ENCODE measurements at regions not wholly inside any gene's neighbourhood (a gene's known extent, or its start where the extent isn't known, plus 50 kb on each side); places are given as distances from the start of the nearest gene placed in this dataset.

GRCh38 chr5:106720367-106720766 lies 950.4 kb downstream of the EFNA5 start:
- H2BK15ac ChIP-seq (ENCODE audit: low read depth, low read length), result no peak overlapping the region
- no peak overlapping the region for H3K56ac ChIP-seq (ENCODE audit: insufficient read length, low read depth, low read length)
- H3K4me1 ChIP-seq (ENCODE audit: insufficient read depth, low read length), result no peaks in the 10 kb centered on the region
- H3K27me3 ChIP-seq (ENCODE audit: insufficient read depth, low read length), result no peaks in the 10 kb centered on the region
- H3K9ac ChIP-seq (ENCODE audit: extremely low read depth, insufficient read length, low read length), result no peak overlapping the region
- Mint-ChIP-seq H3K9me3 (peaks cover 5 to 6% of the 10 kb centered on the region in 2 experiments; a peak in 3 of 5 replicates), H3K4me3 (no peak overlapping the region), H3K36me3 (ENCODE audit: insufficient read depth in 1 of 3, low read depth in 3 of 3) (peaks cover 3 to 9% (median 5%) of the 10 kb centered on the region in 3 experiments; a peak in 5 of 7 replicates), H3K27ac (no peak overlapping the region), H3K27me3 (ENCODE audit: low read depth) (no peaks in the 10 kb centered on the region; the same call in 1 of the 2 replicates), H3K4me1 (peaks cover 6 to 7% of the 10 kb centered on the region in 2 experiments; a peak in 2 of 4 replicates)
- TF ChIP-seq CTCF (conservative IDR thresholded peaks at IDR 0.05), result no peak
- no peak overlapping the region for H2BK20ac ChIP-seq (ENCODE audit: low read depth, low read length, poor library complexity, severe bottlenecking)
- H3K23ac ChIP-seq (ENCODE audit: insufficient read length, low read depth, low read length), result no peak overlapping the region
- no peak overlapping the region for H4K91ac ChIP-seq (ENCODE audit: insufficient read length, low read depth, low read length)
- H3K23me2 ChIP-seq (ENCODE audit: insufficient read length, low read depth, low read length, poor library complexity, severe bottlenecking), result no peaks in the 10 kb centered on the region
- no peak for DNase-seq
- H3K14ac ChIP-seq (ENCODE audit: insufficient read depth, low read length), result no peak overlapping the region
- H3K18ac ChIP-seq (ENCODE audit: insufficient read length, low read depth, low read length), result no peak overlapping the region
- H3K4me2 ChIP-seq (ENCODE audit: insufficient read depth, insufficient read length, low read length), result no peak overlapping the region
- H2BK120ac ChIP-seq (ENCODE audit: low read depth, low read length, poor library complexity, severe bottlenecking), result no peak overlapping the region
- H2AFZ ChIP-seq (ENCODE audit: low read length), result no peak overlapping the region
- H3K9me3 ChIP-seq (ENCODE audit: control insufficient read depth, low read depth, low read length), result no peaks in the 10 kb centered on the region
- no CpG with 5 or more reads among the region's 3 CpGs for WGBS (ENCODE audit: extremely low coverage, insufficient read length, low lambda C conversion rate)
- H4K20me1 ChIP-seq (ENCODE audit: control insufficient read depth, insufficient read depth, insufficient read length), result no peaks in the 10 kb centered on the region
- no peak overlapping the region for H3K27ac ChIP-seq (ENCODE audit: insufficient read length, low read depth, low read length)
- no peak overlapping the region for H2BK5ac ChIP-seq (ENCODE audit: insufficient read length, low read length)
- H3K4ac ChIP-seq (ENCODE audit: low read depth, low read length), result no peak overlapping the region
- no peak overlapping the region for H4K5ac ChIP-seq (ENCODE audit: insufficient read length, low read depth, low read length)
- no peak overlapping the region for H3T11ph ChIP-seq (ENCODE audit: low read length)
- H4K8ac ChIP-seq (replicated peaks; ENCODE audit: insufficient read length, low read depth, low read length), result no peak overlapping the region
- H3K79me2 ChIP-seq (ENCODE audit: insufficient read depth, low read length), result no peaks in the 10 kb centered on the region
- no peak overlapping the region for H2AK5ac ChIP-seq (ENCODE audit: insufficient read length, low read length)
- no peaks in the 10 kb centered on the region for H3K79me1 ChIP-seq (ENCODE audit: insufficient read depth, low read depth, low read length, poor library complexity, severe bottlenecking)
- H2BK12ac ChIP-seq (ENCODE audit: insufficient read length, low read depth, low read length), result no peak overlapping the region
